ENCODE measurements at regions not wholly inside any gene's neighbourhood (a gene's known extent, or its start where the extent isn't known, plus 50 kb on each side); places are given as distances from the start of the nearest gene placed in this dataset.

- TF ChIP-seq, protein P1, sequence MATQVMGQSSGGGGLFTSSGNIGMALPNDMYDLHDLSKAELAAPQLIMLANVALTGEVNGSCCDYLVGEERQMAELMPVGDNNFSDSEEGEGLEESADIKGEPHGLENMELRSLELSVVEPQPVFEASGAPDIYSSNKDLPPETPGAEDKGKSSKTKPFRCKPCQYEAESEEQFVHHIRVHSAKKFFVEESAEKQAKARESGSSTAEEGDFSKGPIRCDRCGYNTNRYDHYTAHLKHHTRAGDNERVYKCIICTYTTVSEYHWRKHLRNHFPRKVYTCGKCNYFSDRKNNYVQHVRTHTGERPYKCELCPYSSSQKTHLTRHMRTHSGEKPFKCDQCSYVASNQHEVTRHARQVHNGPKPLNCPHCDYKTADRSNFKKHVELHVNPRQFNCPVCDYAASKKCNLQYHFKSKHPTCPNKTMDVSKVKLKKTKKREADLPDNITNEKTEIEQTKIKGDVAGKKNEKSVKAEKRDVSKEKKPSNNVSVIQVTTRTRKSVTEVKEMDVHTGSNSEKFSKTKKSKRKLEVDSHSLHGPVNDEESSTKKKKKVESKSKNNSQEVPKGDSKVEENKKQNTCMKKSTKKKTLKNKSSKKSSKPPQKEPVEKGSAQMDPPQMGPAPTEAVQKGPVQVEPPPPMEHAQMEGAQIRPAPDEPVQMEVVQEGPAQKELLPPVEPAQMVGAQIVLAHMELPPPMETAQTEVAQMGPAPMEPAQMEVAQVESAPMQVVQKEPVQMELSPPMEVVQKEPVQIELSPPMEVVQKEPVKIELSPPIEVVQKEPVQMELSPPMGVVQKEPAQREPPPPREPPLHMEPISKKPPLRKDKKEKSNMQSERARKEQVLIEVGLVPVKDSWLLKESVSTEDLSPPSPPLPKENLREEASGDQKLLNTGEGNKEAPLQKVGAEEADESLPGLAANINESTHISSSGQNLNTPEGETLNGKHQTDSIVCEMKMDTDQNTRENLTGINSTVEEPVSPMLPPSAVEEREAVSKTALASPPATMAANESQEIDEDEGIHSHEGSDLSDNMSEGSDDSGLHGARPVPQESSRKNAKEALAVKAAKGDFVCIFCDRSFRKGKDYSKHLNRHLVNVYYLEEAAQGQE (IDR thresholded peaks at IDR 0.05; ENCODE audit: low read depth) = no peak
These were observed 512.6 kb upstream of the SLC35B3 start (continued) for GRCh38 chr6:8947900-8948299.

GRCh38 chr6:8944548-8944947, 509.2 kb upstream of the SLC35B3 start:
- no peaks in the 10 kb centered on the region for H3K9me3 ChIP-seq (ENCODE audit: control insufficient read depth in 1 of 2, insufficient read depth in 1 of 2, low read depth in 1 of 2, low read length in 2 of 2)
- no peak for ATAC-seq
- DNase-seq (ENCODE audit: low read depth, low spot score) = no peak
- H4K20me1 ChIP-seq (ENCODE audit: insufficient read depth) = no peaks in the 10 kb centered on the region
- intact Hi-C loops (cut with micrococcal nuclease) = no loop called here
- RAD21 ChIA-PET (ENCODE audit: low non-redundant PET in 1 of 2, low total read pairs in 2 of 2, uncharacterized antibody in 2 of 2, unreplicated experiment in 2 of 2) = no interaction called here
- no peaks in the 10 kb centered on the region for H3K36me3 ChIP-seq (ENCODE audit: control insufficient read depth in 1 of 2, insufficient read depth in 2 of 2, low read length in 2 of 2)
- no peak overlapping the region for H3K9ac ChIP-seq (ENCODE audit: low read length)
- H3K79me2 ChIP-seq (ENCODE audit: insufficient read depth, low read length) = no peaks in the 10 kb centered on the region
- H3K4me1 ChIP-seq (ENCODE audit: control insufficient read depth in 1 of 2, insufficient read depth in 2 of 2, low read length in 2 of 2) = peaks cover 10 to 14% of the 10 kb centered on the region in 2 experiments; a peak in 3 of 4 replicates
- H3K9me2 ChIP-seq (ENCODE audit: insufficient read depth) = no peaks in the 10 kb centered on the region
- H3K27me3 ChIP-seq (ENCODE audit: insufficient read depth, low read length) = no peaks in the 10 kb centered on the region
- CTCF ChIA-PET = no interaction called here
- no peak overlapping the region for H2AFZ ChIP-seq (ENCODE audit: low read depth, low read length, poor library complexity, severe bottlenecking)
- no peak overlapping the region for H3K4me3 ChIP-seq (replicated peaks in 1 of 2; ENCODE audit: low read depth in 1 of 2, low read length in 2 of 2)
- POLR2A ChIA-PET = no interaction called here
- no TSS peak for BruUV-seq (replicated peaks)
- H3K27ac ChIP-seq (ENCODE audit: low read depth, low read length) = no peak overlapping the region
- no peak overlapping the region for H3K4me2 ChIP-seq (ENCODE audit: low read length)
- TF ChIP-seq CBX3 (IDR thresholded peaks at IDR 0.05; ENCODE audit: low read depth) (no peak), EZH2 (IDR thresholded peaks at IDR 0.05) (no peak), TCF7L2 (IDR thresholded peaks at IDR 0.05; ENCODE audit: borderline replicate concordance, extremely low read depth, insufficient read depth, insufficient read length) (no peak), CTCF (IDR thresholded peaks at IDR 0.05 in 2 of 3, conservative IDR thresholded peaks at IDR 0.05 in 1 of 3; ENCODE audit: borderline replicate concordance in 1 of 3, insufficient read depth in 1 of 3, low read depth in 2 of 3, low read length in 2 of 3) (no peak), JUND (IDR thresholded peaks at IDR 0.05) (no peak), SRF (IDR thresholded peaks at IDR 0.05; ENCODE audit: low read depth) (no peak), POLR2AphosphoS5 (IDR thresholded peaks at IDR 0.05; ENCODE audit: low read depth, low read length) (no peak), FOSL1 (IDR thresholded peaks at IDR 0.05; ENCODE audit: low read depth) (no peak), CEBPB (IDR thresholded peaks at IDR 0.05; ENCODE audit: low read depth) (no peak), EGR1 (IDR thresholded peaks at IDR 0.05; ENCODE audit: low read depth) (no peak)
- TF ChIP-seq, protein P1 (IDR thresholded peaks at IDR 0.05; ENCODE audit: low read depth) = no peak
